RWPE1 (cell line): ENCODE measurements at regions not wholly inside any gene's neighbourhood (a gene's known extent, or its start where the extent isn't known, plus 50 kb on each side); places are given as distances from the start of the nearest gene placed in this dataset.

Experiments
- CTCF ChIA-PET: fragments of 350-600 bp; sonication (Branson Sonifier 250); formaldehyde crosslinking; extraction: SDS; loops from one replicate; lab custom pipeline; 2021; lab: Yijun Ruan, JAX
- POLR2A ChIA-PET: fragments of 400-600 bp; formaldehyde crosslinking; extraction: SDS; loops from one replicate; lab custom pipeline; 2020; ENCODE audit warnings: antibody characterized with exemption; ENCODE audit not compliant: low non-redundant PET; lab: Yijun Ruan, JAX
- DNase-seq: peaks from one replicate; pipeline ENCODE4 v3.0.0; 2012; ENCODE audit warnings: low spot score
- H3K27ac ChIP-seq: fragments of 450-650 bp; 2 replicates; pipeline ENCODE4 v1.5.1; 2017
- TF ChIP-seq, protein P1 (sequence below): fragments of 450-650 bp; conservative IDR thresholded peaks from 2 replicates; pipeline ENCODE4 v1.5.1; 2017; ENCODE audit warnings: low read depth, mild to moderate bottlenecking

- CTCF ChIA-PET, result no interaction called here
- TF ChIP-seq, protein P1, sequence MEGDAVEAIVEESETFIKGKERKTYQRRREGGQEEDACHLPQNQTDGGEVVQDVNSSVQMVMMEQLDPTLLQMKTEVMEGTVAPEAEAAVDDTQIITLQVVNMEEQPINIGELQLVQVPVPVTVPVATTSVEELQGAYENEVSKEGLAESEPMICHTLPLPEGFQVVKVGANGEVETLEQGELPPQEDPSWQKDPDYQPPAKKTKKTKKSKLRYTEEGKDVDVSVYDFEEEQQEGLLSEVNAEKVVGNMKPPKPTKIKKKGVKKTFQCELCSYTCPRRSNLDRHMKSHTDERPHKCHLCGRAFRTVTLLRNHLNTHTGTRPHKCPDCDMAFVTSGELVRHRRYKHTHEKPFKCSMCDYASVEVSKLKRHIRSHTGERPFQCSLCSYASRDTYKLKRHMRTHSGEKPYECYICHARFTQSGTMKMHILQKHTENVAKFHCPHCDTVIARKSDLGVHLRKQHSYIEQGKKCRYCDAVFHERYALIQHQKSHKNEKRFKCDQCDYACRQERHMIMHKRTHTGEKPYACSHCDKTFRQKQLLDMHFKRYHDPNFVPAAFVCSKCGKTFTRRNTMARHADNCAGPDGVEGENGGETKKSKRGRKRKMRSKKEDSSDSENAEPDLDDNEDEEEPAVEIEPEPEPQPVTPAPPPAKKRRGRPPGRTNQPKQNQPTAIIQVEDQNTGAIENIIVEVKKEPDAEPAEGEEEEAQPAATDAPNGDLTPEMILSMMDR, result no peak
- DNase-seq, result no peak
- POLR2A ChIA-PET, result no interaction called here
- H3K27ac ChIP-seq, result peak overlapping the region; percentile 73
These were observed 509.3 kb upstream of the CFAP20DC start for GRCh38 chr3:59558906-59559720.

GRCh38 chr3:59555593-59556315 lies 505.9 kb upstream of the CFAP20DC start:
- TF ChIP-seq, protein P1, result no peak
- peak overlapping the region; percentile 87 for H3K27ac ChIP-seq
- ChIA-PET POLR2A (no interaction called here), CTCF (no interaction called here)
- DNase-seq, result peak; percentile 47

GRCh38 chr3:59553076-59553475 lies 503.3 kb upstream of the CFAP20DC start:
- no peak overlapping the region for H3K27ac ChIP-seq
- no peak for DNase-seq
- CTCF ChIA-PET, result no interaction called here
- POLR2A ChIA-PET, result no interaction called here
- TF ChIP-seq, protein P1, result no peak

DNA sequence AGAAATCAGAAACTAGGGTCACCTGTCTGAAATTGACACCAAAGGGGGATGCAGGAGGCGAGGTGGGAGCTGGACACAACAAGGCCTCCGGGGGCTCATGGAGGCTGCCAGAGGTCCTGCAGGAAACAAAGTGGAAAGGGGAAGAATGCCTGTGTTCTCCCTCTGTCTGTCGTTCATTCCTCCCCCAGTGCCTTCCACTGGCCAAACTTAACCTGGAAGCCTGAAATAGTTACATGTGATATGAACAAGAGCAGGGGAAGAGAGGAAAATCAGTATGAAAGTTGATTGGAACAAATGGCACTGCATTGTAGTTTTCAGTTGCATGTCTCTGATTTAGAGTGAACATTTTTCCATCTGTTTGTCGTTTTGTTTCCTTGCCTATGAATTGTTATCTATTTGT lies 502.0 kb upstream of the CFAP20DC start:
- TF ChIP-seq, protein P1, result no peak
- ChIA-PET CTCF (interaction anchor here (0.6 kb wide), 1 partner anchor 557 kb away, joined by 4 read pairs; no protein-coding TSS in a partner anchor), POLR2A (no interaction called here)
- DNase-seq, result no peak
- H3K27ac ChIP-seq, result no peak overlapping the region

GRCh38 chr3:59549962-59550361 lies 500.1 kb upstream of the CFAP20DC start:
- DNase-seq, result no peak
- H3K27ac ChIP-seq, result no peak overlapping the region
- POLR2A ChIA-PET, result no interaction called here
- CTCF ChIA-PET, result no interaction called here
- TF ChIP-seq, protein P1, result no peak

DNA sequence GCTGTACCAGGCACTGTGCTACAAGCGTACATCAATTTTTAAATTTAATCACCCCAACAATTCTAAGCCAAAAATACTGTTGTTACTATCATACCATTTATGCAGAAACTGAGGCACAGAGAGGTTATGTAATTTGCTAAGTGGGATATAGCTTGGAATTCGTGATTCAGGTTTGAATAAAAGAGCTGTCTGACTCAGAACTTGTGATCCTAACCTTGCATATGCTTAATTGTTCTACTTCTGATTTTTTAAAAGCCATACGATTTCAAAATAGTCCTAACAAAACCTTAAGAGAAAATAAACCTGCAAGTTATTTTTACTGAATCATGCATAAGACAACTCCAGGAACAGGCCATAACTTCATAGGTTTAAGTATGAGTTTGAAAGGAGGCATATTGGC lies 498.0 kb upstream of the CFAP20DC start:
- ChIA-PET POLR2A (no interaction called here), CTCF (no interaction called here)
- TF ChIP-seq, protein P1, result no peak
- H3K27ac ChIP-seq, result no peak overlapping the region
- no peak for DNase-seq
